ENCODE measurements at regions not wholly inside any gene's neighbourhood (a gene's known extent, or its start where the extent isn't known, plus 50 kb on each side); places are given as distances from the start of the nearest gene placed in this dataset.

DNA sequence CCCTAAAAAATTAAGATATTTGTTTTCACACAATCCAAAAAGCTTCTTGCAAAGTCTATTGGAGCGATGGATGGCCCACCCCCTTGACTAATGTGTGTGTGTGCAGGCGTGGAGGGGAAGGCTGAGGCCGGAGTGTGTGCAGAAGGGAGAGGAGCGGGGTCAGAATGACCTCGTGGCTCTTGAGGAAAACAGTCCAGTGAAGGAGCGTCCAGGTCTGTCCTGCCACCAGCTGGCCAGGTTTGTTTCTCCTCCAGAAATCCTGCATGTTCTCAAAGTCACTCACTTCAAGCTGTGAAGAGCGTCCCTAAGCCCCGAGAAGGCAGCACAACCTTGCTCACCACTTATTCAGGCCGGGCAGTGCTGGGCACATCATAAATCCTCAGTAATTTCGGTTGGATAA, 69.5 kb upstream of the SSX2IP start:
- no peak for DNase-seq (ENCODE audit: low read depth)

DNA sequence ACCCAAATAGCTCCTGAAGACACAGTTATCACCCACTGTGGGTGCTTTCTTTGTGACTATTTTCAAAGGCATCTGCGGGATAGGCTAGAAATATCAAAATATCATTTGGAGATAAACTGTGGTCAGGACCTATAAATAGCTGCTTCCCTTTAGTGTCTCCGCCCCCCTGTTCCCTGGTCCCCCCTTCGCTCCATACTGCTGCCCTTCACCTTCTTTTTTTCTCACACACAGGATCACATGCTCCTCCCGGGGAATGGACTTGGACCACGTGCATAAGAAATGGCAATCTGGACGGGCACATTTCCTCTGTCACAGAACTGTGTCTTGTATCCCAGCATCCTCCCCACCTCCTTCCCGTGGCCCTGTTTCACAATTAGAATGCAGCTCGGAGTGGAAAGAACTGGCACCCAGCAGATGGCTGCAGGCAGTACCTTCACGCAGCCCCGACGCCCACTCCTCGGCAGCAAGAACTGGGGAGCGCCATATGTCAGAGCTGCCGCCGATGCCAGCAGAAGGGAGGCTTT, 68.8 kb upstream of the SSX2IP start:
- no peak for DNase-seq (ENCODE audit: low read depth)

DNA sequence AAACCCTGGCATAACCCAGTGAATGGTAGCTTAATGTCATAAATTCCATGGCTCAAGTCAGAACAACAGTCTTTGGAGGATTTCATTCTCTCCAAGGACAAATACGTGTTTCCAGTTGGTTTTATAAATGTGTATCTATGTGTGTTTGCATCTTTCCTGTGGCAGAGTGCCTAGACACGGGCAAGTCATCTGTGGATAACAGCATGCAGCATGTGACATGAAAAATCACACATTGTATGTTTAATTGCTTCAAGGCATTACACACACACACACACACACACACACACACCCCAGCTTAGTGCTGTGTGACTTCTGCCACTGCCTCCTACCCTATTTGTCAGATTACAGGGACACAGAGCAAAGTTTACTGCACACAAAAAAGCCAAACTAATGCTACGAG, 68.2 kb upstream of the SSX2IP start:
- no peak for DNase-seq (ENCODE audit: low read depth)

DNA sequence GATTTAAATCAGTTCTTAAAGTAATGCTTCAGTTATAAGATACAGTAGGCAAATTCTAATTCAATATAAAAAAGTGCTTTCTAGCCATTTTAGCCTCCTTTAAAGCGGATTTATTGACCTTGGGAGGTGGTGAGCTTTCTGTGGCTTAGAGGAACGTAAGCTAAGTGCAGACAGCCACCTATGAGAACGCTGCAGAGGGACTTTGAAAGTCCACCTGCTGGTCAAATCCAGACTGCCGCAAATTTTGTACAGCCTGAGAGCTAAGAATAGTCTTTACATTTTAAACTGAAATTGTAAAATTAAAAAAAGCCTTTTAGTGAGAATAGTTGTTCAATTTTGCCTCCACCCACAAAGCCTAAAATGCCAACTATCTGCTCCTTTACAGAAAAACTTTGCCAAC, 67.0 kb upstream of the SSX2IP start:
- no peak for DNase-seq (ENCODE audit: low read depth)

DNA sequence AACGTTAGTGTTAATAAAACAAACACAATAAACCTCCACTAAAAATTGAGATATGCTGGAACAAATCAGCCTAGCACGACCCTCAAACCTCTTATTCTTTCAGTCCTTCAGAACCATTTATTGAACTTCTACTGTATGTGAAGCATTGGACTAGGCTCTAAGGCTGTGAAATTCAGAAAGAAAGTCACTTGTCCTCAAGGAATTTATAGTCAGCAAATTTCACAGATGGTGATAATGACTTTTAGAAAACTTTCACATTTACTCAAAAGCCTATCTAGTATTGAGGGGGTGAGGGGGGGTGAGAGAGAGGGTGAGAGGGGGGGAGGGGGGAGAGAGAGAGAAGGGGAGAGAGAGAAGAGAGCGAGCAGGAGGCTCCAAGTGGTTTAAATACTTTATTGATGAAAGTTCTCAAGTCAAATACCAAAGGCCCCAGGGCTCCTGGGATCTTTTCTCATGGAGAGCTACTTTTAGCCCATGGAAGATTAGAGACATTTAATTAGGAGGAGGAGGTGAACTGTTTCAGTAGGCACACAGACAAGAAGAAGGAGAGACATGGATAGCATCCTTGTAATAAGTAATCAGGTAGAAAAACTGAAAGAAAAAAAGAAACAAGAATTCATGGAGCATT, 66.3 kb upstream of the SSX2IP start:
- no peak for DNase-seq (ENCODE audit: low read depth)

DNA sequence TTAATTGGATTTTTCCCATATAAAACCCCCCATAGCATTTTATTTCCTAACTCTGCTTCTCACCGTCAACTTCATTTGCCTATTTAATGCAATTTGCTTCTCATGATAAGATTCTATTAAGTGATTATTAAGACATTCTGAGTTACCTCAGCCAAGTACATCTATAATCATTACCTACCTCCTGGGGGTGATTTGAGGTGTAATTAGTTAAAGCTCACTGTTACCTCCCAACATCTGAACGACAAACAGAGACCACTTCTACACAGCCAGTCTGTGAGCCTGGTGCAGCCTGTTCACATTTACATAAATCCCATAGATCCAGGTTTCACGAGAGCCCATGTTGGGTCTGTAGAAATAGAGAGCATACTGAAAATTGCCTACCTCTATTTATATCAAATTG, 65.7 kb upstream of the SSX2IP start:
- DNase-seq (ENCODE audit: low read depth) = no peak

DNA sequence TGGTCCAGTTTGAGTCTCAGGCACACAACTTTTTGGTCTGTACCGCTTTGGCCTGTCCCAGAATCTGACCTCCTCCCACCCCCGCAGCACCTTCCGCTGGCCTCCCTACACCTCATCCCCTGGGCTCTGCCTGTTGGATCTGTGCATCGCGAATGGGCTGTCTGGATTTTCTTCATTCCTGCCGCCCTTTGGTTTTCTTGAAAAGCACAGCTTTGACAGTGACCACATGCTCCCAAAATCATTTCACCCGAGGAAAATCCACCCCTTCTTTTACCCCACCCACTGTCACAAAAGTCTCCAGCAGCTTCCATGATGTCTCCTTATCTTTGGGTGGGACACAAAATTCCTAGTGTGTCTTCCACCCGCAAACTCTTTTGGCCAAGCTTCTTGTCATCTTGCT, 65.0 kb upstream of the SSX2IP start:
- DNase-seq (ENCODE audit: low read depth) = no peak

DNA sequence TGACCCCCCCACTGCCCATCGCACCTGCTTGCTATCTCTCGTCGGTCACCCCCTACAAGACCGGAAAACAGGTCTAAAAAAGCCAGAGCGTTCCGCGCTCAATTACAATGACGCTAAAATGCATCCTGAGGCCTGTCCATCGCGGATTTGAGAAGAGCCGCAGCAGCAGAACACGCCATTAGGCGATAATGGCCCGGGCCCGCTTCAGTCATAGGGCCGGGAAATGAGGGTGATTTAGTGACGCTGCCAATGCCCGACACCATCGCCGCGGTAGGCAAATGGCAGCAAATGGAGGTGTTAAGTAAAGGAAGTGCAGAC, 64.1 kb upstream of the SSX2IP start:
- DNase-seq (ENCODE audit: low read depth) = no peak

DNA sequence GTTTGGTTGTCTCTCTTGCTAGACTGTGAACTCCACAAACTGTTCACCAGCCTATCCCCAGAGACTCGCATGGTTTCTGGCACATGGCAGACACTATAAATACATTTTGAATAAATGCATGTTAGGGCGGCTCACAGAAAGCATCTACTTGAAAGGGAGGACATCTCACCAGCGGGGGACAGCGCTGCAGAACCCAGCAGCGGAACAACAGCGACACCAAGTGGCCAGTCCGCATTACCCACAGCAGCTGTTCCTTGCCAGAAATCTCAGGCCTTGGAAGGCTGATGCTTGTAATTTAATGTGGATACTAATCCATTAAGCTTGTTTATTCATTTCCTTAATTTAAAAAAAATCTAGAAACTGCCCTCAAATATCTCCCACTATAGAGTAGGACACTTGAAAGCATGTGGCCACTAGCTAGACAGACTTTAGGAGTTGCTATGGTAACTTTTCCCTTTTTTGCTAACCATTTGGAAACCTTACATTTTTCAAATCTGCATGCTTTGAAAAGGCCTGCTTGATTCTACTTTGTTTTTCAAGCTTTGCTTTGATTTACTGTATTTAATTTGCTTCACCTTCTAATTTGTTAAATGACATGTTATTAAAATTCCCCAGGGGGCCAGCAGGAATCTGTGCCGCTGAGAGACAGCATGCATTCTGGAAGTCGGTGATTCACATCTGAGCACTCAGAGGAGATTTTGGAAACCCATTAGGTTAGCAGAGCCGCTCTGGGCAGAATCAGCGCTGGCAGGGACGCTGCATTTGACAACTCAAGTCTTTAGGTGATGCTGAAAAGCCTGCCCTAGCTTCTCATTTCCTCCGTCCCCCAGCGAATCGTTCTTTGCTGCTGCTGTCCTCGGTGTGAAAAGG, 63.5 kb upstream of the SSX2IP start:
- peak; percentile 60 for DNase-seq (ENCODE audit: low read depth)

DNA sequence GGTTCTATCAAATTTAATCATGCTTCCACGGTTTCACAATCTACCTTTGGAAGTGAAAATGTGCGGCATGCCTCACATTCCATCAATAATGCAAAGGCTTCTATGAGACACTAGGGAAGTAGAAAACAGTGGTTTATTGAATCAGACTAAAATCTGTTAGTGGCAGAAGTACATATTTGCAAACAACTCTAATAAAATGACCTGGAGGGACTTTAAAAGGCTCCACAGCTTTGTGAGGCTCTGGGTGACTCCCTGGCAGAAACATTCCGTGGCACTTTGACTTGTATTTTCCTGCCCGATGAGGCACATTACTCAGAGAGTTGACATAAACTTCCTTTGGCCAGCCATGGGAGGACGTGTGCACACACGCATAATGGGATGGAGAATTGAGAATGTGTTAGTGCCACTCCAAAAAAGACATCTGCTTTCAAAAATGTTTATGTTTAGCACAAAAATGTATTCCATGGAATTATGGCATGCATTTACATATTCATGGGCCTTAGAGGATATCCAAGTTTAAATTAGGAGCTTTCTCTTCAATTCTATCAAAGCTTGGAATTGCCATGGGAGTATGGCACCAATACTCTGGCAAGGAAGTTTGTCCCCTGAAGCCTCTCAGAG, 60.0 kb upstream of the SSX2IP start:
- DNase-seq (ENCODE audit: low read depth) = no peak

DNA sequence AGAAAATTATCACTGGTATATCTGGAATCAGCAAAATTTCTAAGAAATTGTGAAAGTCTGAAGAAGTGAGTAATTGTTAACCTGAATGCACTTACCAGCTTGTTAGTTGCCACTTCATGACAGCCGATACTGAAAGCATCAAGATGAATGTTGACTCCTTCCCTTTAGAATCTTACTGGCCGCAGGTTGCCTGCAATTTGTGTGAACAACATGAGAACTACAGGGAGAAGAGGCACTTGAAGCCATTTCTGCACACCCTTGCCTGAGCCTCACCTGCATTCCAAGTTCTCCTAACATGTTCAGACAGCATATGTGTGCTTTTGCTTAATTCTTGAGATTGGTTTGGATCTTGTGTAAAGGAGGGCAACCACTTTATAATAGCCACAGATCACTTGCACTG, 59.2 kb upstream of the SSX2IP start:
- no peak for DNase-seq (ENCODE audit: low read depth)

DNA sequence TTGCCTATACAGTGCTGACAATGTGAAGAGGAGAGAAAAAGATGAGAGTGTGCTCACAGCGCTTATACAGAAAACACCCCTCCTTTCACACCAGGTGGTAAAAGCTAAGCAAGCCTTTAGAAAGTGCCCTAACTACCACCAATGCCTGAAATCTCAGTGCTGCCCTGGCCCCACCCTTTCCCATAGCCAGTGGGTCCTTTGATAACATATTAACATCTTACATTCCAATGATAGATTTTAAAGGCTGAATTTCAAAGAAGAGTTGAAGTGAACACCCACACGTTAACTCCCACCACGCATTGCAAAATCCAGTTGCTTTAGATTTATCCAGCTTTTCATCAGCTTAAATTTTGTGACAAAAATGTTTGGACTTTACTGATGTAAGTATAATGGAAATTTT, 58.1 kb upstream of the SSX2IP start:
- DNase-seq (ENCODE audit: low read depth) = no peak

DNA sequence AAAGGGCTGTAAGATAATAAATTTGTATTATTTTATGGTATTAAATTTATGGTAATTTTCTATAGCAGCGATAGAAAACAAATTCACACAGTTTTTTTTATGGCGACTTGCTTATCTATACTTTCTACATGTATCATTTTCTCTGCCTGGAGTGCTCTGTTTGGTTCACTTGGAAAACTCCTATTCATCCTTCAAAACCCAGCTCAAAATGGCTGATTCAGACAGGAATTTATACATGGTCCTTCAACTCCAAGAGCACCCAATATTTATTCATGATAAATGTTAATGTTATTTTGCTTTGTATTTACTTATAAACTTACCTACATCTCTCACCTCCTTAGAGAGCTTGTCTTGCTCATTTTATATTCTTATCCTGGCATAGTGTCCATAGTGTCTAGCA, 55.6 kb upstream of the SSX2IP start:
- DNase-seq (ENCODE audit: low read depth) = no peak

DNA sequence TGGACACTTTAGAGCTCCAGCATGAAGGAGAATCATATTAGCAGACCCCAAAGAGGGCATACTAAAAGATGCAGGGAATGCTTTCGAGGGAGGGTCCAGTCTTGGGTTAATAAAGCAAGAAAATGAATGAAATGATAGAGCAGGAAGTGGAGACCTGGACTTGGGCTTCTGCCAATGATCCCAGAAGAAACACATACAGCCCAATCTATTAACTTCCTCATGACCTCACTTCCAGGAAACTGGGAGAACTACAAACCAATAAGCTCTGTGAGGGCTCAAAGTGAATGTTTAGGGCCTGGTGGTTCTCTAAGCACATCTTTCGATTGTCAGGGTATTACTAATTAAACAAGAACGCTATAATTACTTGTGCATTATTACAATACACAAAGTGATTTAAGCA, 53.6 kb upstream of the SSX2IP start:
- DNase-seq (ENCODE audit: low read depth) = no peak

DNA sequence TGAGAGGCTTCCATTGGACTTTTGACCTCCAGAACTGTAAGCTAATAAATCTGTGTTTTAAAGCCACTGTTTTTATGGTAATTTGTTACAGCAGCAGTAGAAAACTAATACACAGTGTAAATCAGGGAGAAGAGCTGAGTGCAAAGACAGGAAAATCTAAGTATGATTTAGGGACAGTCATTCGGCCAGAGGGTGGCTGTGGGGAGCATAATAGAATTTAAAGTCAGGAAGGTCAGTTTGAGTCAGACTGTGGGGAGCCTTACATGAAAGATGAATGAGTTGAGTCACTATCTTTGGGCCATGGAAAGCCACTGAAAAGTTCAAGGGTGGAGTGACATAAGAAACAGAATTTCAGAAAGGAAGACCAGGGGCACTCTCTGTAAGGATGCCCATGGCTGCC, 52.4 kb upstream of the SSX2IP start:
- no peak for DNase-seq (ENCODE audit: low read depth)

DNA sequence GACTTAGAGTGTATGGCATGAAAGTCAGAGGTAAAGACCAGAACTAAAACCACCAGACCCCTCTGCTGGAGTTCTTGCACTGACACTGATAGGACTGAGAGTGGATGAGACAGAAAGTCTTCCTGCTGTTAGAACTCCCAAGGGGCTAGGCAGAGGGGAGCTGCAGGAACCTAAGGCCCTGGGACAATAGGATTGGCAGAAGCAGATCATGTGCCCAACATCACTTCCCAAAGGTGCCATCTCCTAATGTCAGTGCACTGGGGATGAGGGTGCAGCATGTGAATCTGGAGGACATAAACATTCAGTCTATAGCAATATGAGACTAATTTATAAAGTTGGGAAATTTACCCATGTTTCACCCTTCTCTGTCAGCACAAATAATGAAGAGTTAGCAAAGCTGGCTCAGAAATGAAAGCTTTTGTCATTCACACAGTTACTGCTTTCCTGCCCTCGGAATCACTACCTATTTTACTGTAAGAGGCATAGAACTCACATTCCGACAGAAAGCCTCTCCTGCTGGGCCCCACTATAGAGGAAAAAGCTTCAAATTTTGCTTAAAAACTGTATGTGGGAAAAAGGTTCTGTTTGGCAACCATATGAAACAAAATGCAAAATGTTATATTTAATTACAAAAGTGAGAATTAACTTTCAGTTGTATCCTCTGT, 49.9 kb upstream of the SSX2IP start:
- no peak for DNase-seq (ENCODE audit: low read depth)

Measured in stimulated activated CD4-positive, alpha-beta T cell treated with anti-CD3 and anti-CD28 coated beads, Interleukin-2, amount 100 ng/mL, for 4 hours (primary cell).